RPMI7951 (cell line): ENCODE measurements at regions not wholly inside any gene's neighbourhood (a gene's known extent, or its start where the extent isn't known, plus 50 kb on each side); places are given as distances from the start of the nearest gene placed in this dataset.
A peak's percentile ranks its signal among the peaks of the same experiment; 100 is the strongest.
"Not testable (repeated sequence)": the region's sequence is repeated elsewhere in the genome, so short reads cannot be mapped to it uniquely, and the experiment has no call there.

ENCODE experiments used
- DNase-seq: peaks from one replicate; pipeline ENCODE4 v3.0.0-alpha.2; 2012; ENCODE audit warnings: low read depth

- DNase-seq = no peak
These were observed 1023.8 kb downstream of the FAT4 start for GRCh38 chr4:126338548-126338947.

GRCh38 chr4:126341927-126342326 lies 1027.2 kb downstream of the FAT4 start:
- no peak for DNase-seq

GRCh38 chr4:126344472-126344871 lies 1029.7 kb downstream of the FAT4 start:
- no peak for DNase-seq

- no peak for DNase-seq
These were observed 1031.9 kb downstream of the FAT4 start for GRCh38 chr4:126346654-126347053.

- DNase-seq = no peak
These were observed 1040.0 kb downstream of the FAT4 start for GRCh38 chr4:126354784-126355183.

- no peak for DNase-seq
These were observed 1043.3 kb downstream of the FAT4 start for GRCh38 chr4:126358041-126358440.

- no peak for DNase-seq
These were observed 1046.5 kb downstream of the FAT4 start for GRCh38 chr4:126361287-126361686.

- DNase-seq = no peak
These were observed 1049.7 kb downstream of the FAT4 start for GRCh38 chr4:126364311-126364911.

GRCh38 chr4:126369076-126369475 lies 1054.3 kb downstream of the FAT4 start:
- no peak for DNase-seq

GRCh38 chr4:126372634-126373033 lies 1057.9 kb downstream of the FAT4 start:
- DNase-seq = no peak

GRCh38 chr4:126375462-126376054 lies 1060.8 kb downstream of the FAT4 start:
- no peak for DNase-seq

GRCh38 chr4:126385954-126386353 lies 1071.2 kb downstream of the FAT4 start:
- DNase-seq = no peak

- peak; percentile 1 for DNase-seq
These were observed 1071.8 kb downstream of the FAT4 start for GRCh38 chr4:126386512-126386911.

GRCh38 chr4:126395664-126396063 lies 1080.9 kb downstream of the FAT4 start:
- DNase-seq = peak; percentile 3

- DNase-seq = no peak
These were observed 1081.4 kb downstream of the FAT4 start for GRCh38 chr4:126396121-126396520.

GRCh38 chr4:126396703-126397102 lies 1081.9 kb downstream of the FAT4 start:
- no peak for DNase-seq

- no peak for DNase-seq
These were observed 1089.8 kb downstream of the FAT4 start for GRCh38 chr4:126404549-126404948.

- peak; percentile 5 for DNase-seq
These were observed 1090.7 kb downstream of the FAT4 start for GRCh38 chr4:126405369-126405982.

GRCh38 chr4:126409746-126410145 lies 1095.0 kb downstream of the FAT4 start:
- no peak for DNase-seq

- no peak for DNase-seq
These were observed 1096.3 kb downstream of the FAT4 start for GRCh38 chr4:126411047-126411446.

- not testable (repeated sequence) for DNase-seq
These were observed 1097.6 kb downstream of the FAT4 start for GRCh38 chr4:126412310-126412709.

GRCh38 chr4:126414741-126415140 lies 1100.0 kb downstream of the FAT4 start:
- no peak for DNase-seq

- DNase-seq = no peak
These were observed 1104.5 kb downstream of the FAT4 start for GRCh38 chr4:126419266-126419665.
